Activated T-cell treated with anti-CD3 and anti-CD28 coated beads, Interleukin-2, amount 50 U/mL, for 24 hours (primary cell): ENCODE measurements at regions not wholly inside any gene's neighbourhood (a gene's known extent, or its start where the extent isn't known, plus 50 kb on each side); places are given as distances from the start of the nearest gene placed in this dataset.

Source experiments
- DNase-seq: peaks from one replicate; pipeline ENCODE4 v3.0.0-alpha.2; 2020
- H3K27ac Mint-ChIP-seq: 2 replicates; pipeline ENCODE4 v1.8.0; 2020; ENCODE audit warnings: mild to moderate bottlenecking, mixed read lengths
- H3K27me3 Mint-ChIP-seq: 2 replicates; pipeline ENCODE4 v1.8.0; 2020; ENCODE audit warnings: mixed read lengths
- H3K36me3 Mint-ChIP-seq: 2 replicates; pipeline ENCODE4 v1.8.0; 2020; ENCODE audit warnings: low read depth, mixed read lengths
- H3K4me1 Mint-ChIP-seq: 2 replicates; pipeline ENCODE4 v1.8.0; 2020; ENCODE audit warnings: low read depth, mixed read lengths
- H3K4me3 Mint-ChIP-seq: 2 replicates; pipeline ENCODE4 v1.8.0; 2020; ENCODE audit warnings: mild to moderate bottlenecking, moderate library complexity, mixed read lengths
- H3K9me3 Mint-ChIP-seq: 2 replicates; pipeline ENCODE4 v1.8.0; 2020; ENCODE audit warnings: mixed read lengths

GRCh38 chr6:29999416-29999815, 57.1 kb downstream of the HLA-A start:
- no peak for DNase-seq
- peaks cover 9% of the 10 kb centered on the region for H3K27me3 Mint-ChIP-seq
- H3K36me3 Mint-ChIP-seq: no peaks in the 10 kb centered on the region
- no peak overlapping the region for H3K27ac Mint-ChIP-seq
- H3K4me3 Mint-ChIP-seq: no peak overlapping the region
- H3K4me1 Mint-ChIP-seq: no peaks in the 10 kb centered on the region
- no peaks in the 10 kb centered on the region for H3K9me3 Mint-ChIP-seq

GRCh38 chr6:30000156-30000791, 57.9 kb downstream of the HLA-A start:
- H3K36me3 Mint-ChIP-seq: no peaks in the 10 kb centered on the region
- H3K27me3 Mint-ChIP-seq: peaks cover 12% of the 10 kb centered on the region
- no peak overlapping the region for H3K27ac Mint-ChIP-seq
- no peak overlapping the region for H3K4me3 Mint-ChIP-seq
- DNase-seq: no peak
- no peaks in the 10 kb centered on the region for H3K4me1 Mint-ChIP-seq
- no peaks in the 10 kb centered on the region for H3K9me3 Mint-ChIP-seq

GRCh38 chr6:30002871-30003270, 58.2 kb upstream of the POLR1H start:
- Mint-ChIP-seq H3K9me3 (no peaks in the 10 kb centered on the region), H3K4me1 (peaks cover 17% of the 10 kb centered on the region), H3K27me3 (peaks cover 34% of the 10 kb centered on the region), H3K27ac (no peak overlapping the region), H3K36me3 (no peaks in the 10 kb centered on the region), H3K4me3 (no peak overlapping the region)
- no peak for DNase-seq

GRCh38 chr6:30005482-30005881, 55.6 kb upstream of the POLR1H start:
- no peaks in the 10 kb centered on the region for H3K9me3 Mint-ChIP-seq
- peaks cover 18% of the 10 kb centered on the region for H3K4me1 Mint-ChIP-seq
- H3K27ac Mint-ChIP-seq: no peak overlapping the region
- peaks cover 10% of the 10 kb centered on the region for H3K36me3 Mint-ChIP-seq
- no peak for DNase-seq
- peaks cover 49% of the 10 kb centered on the region for H3K27me3 Mint-ChIP-seq
- peak overlapping the region; percentile 66 for H3K4me3 Mint-ChIP-seq

GRCh38 chr6:30006170-30007131, 54.6 kb upstream of the POLR1H start:
- Mint-ChIP-seq H3K27me3 (peaks cover 55% of the 10 kb centered on the region), H3K4me1 (peaks cover 18% of the 10 kb centered on the region), H3K27ac (no peak overlapping the region), H3K9me3 (no peaks in the 10 kb centered on the region), H3K4me3 (peak overlapping the region; percentile 66), H3K36me3 (peaks cover 16% of the 10 kb centered on the region)
- DNase-seq: peak; percentile 40

- peak; percentile 48 for DNase-seq
- H3K4me3 Mint-ChIP-seq: peak overlapping the region; percentile 62
- H3K9me3 Mint-ChIP-seq: no peaks in the 10 kb centered on the region
- H3K27me3 Mint-ChIP-seq: peaks cover 55% of the 10 kb centered on the region
- peaks cover 18% of the 10 kb centered on the region for H3K4me1 Mint-ChIP-seq
- H3K36me3 Mint-ChIP-seq: peaks cover 16% of the 10 kb centered on the region
- H3K27ac Mint-ChIP-seq: no peak overlapping the region
Observed at GRCh38 chr6:30007132-30007764, 53.8 kb upstream of the POLR1H start.

- DNase-seq: no peak
- H3K4me1 Mint-ChIP-seq: peaks cover 18% of the 10 kb centered on the region
- H3K9me3 Mint-ChIP-seq: no peaks in the 10 kb centered on the region
- H3K36me3 Mint-ChIP-seq: peaks cover 16% of the 10 kb centered on the region
- peaks cover 61% of the 10 kb centered on the region for H3K27me3 Mint-ChIP-seq
- H3K4me3 Mint-ChIP-seq: no peak overlapping the region
- no peak overlapping the region for H3K27ac Mint-ChIP-seq
Observed at GRCh38 chr6:30009113-30009512, 52.0 kb upstream of the POLR1H start.
